A549 (cell line): ENCODE measurements at regions not wholly inside any gene's neighbourhood (a gene's known extent, or its start where the extent isn't known, plus 50 kb on each side); places are given as distances from the start of the nearest gene placed in this dataset.
"Not testable (repeated sequence)": the region's sequence is repeated elsewhere in the genome, so short reads cannot be mapped to it uniquely, and the experiment has no call there.

Experiments
- ATAC-seq, 2 experiments: fragments of 200-7000 bp in 1 of 2; fragments of >200 bp in 1 of 2; cut with Nextera tagmentation in 1 of 2; cut with Tn5 transposase in 1 of 2; 3 replicates each; pipeline versions ENCODE4 v1.8.0 to v1.9.1; 2018 to 2020; ENCODE audit warnings: mild to moderate bottlenecking in 1 of 2, moderate library complexity in 1 of 2
- CTCF ChIA-PET: fragments of 300-600 bp; sonication (Branson Sonifier 250); formaldehyde crosslinking; extraction: SDS; loops from one replicate; lab custom pipeline; 2021; ENCODE audit warnings: antibody characterized with exemption, inconsistent platforms; lab: Yijun Ruan, JAX
- POLR2A ChIA-PET: fragments of 350-600 bp; formaldehyde crosslinking; extraction: SDS; loops from one replicate; lab custom pipeline; 2021; ENCODE audit warnings: antibody characterized with exemption, inconsistent platforms; lab: Yijun Ruan, JAX
- DNase-seq, 2 experiments: peaks; one replicate each; pipeline versions ENCODE4 v3.0.0 to v3.0.0-alpha.2; 2011 to 2016; ENCODE audit warnings: low read depth in 1 of 2, low spot score in 1 of 2
- FAIRE-seq: peaks from 2 replicates; lab custom pipeline; 2011; peaks lifted over from hg19 to GRCh38; lab: Jason Lieb, UNC
- H3K27ac ChIP-seq, 2 experiments: fragments of >200 bp; sonication (Bioruptor Twin); formaldehyde crosslinking; 3 replicates each; pipeline ENCODE4 v1.5.1; 2016 to 2017
- H3K4me1 ChIP-seq: fragments of >200 bp; sonication (Bioruptor Twin); formaldehyde crosslinking; 3 replicates; pipeline ENCODE4 v1.6.1; 2016
- H3K4me2 ChIP-seq: fragments of >200 bp; sonication (Bioruptor Twin); formaldehyde crosslinking; 3 replicates; pipeline ENCODE4 v1.6.1; 2016
- H3K4me3 ChIP-seq: fragments of >200 bp; sonication (Bioruptor Twin); formaldehyde crosslinking; 3 replicates; pipeline ENCODE4 v1.5.1; 2016
- H3K9me3 ChIP-seq: fragments of >200 bp; sonication (Bioruptor Twin); formaldehyde crosslinking; 3 replicates; pipeline ENCODE4 v1.6.1; 2016
- ATOH8 ChIP-seq: fragments of 250-450 bp; sonication (Bioruptor Pico); IDR thresholded peaks from 2 replicates; pipeline ENCODE4 v1.5.0; 2020; ENCODE audit warnings: low read depth, mild to moderate bottlenecking, moderate library complexity
- CBX8 ChIP-seq: fragments of 200-600 bp; sonication (generic); IDR thresholded peaks from 2 replicates; pipeline ENCODE4 v1.6.1; 2016
- CHD2 ChIP-seq: fragments of 150-350 bp; IDR thresholded peaks from 2 replicates; pipeline ENCODE4 v1.6.1; 2014; ENCODE audit warnings: low read length; ENCODE audit not compliant: partially characterized antibody
- ELK1 ChIP-seq: fragments of 150-350 bp; IDR thresholded peaks from 2 replicates; pipeline ENCODE4 v1.6.1; 2014; ENCODE audit warnings: low read depth, mild to moderate bottlenecking, low read length
- FOSL2 ChIP-seq, 2 experiments: fragments of 450-650 bp in 1 of 2; fragments of >200 bp in 1 of 2; sonication (Bioruptor Twin) in 1 of 2; formaldehyde crosslinking; IDR thresholded peaks; 2 replicates each; pipeline versions ENCODE4 v1.5.0 to v1.6.1; 2016 to 2020; ENCODE audit warnings: mild to moderate bottlenecking in 1 of 2, moderate library complexity in 1 of 2
- GATA3 ChIP-seq: IDR thresholded peaks from 2 replicates; pipeline ENCODE4 v1.6.1; 2012; ENCODE audit warnings: borderline replicate concordance
- HDAC2 ChIP-seq: fragments of 200-600 bp; sonication (generic); IDR thresholded peaks from 2 replicates; pipeline ENCODE4 v1.6.1; 2016
- HES2 ChIP-seq: fragments of >200 bp; sonication (Bioruptor Twin); formaldehyde crosslinking; IDR thresholded peaks from 2 replicates; pipeline ENCODE4 v1.6.1; 2016
- HEYL ChIP-seq: fragments of 250-450 bp; sonication (Bioruptor Pico); IDR thresholded peaks from 2 replicates; pipeline ENCODE4 v1.8.0; 2021; ENCODE audit warnings: mild to moderate bottlenecking, moderate library complexity
- HOXB13 ChIP-seq: fragments of 250-450 bp; sonication (Bioruptor Pico); IDR thresholded peaks from 2 replicates; pipeline ENCODE4 v1.5.0; 2020; ENCODE audit warnings: low read depth, mild to moderate bottlenecking, moderate library complexity
- HOXB5 ChIP-seq: fragments of 250-450 bp; sonication (Bioruptor Pico); IDR thresholded peaks from 2 replicates; pipeline ENCODE4 v1.5.0; 2020; ENCODE audit warnings: mild to moderate bottlenecking, moderate library complexity
- MAFK ChIP-seq: fragments of 450-650 bp; IDR thresholded peaks from 2 replicates; pipeline ENCODE4 v1.6.1; 2014; ENCODE audit not compliant: partially characterized antibody
- MAX ChIP-seq: IDR thresholded peaks from 2 replicates; pipeline ENCODE4 v1.6.1; 2012
- NFE2L2 ChIP-seq: fragments of 150-350 bp; conservative IDR thresholded peaks from 2 replicates; pipeline ENCODE4 v1.6.1; 2014; ENCODE audit warnings: low read length
- NPAS2 ChIP-seq: fragments of 250-450 bp; sonication (Bioruptor Pico); IDR thresholded peaks from 2 replicates; pipeline ENCODE4 v1.8.0; 2022; ENCODE audit warnings: mild to moderate bottlenecking, moderate library complexity, borderline replicate concordance
- PBX3 ChIP-seq: IDR thresholded peaks from 2 replicates; pipeline ENCODE4 v1.6.1; 2012
- PHF8 ChIP-seq: fragments of 200-600 bp; sonication (generic); IDR thresholded peaks from 2 replicates; pipeline ENCODE4 v1.6.1; 2016; ENCODE audit warnings: low read depth, mild to moderate bottlenecking, antibody characterized with exemption, moderate library complexity, borderline replicate concordance
- POLR2AphosphoS2 ChIP-seq: conservative IDR thresholded peaks from 2 replicates; pipeline ENCODE4 v1.6.1; 2012; ENCODE audit warnings: low read length, improper control_type of control experiment, inconsistent platforms
- RARB ChIP-seq: fragments of 250-450 bp; sonication (Bioruptor Pico); IDR thresholded peaks from 2 replicates; pipeline ENCODE4 v1.8.0; 2021; ENCODE audit warnings: mild to moderate bottlenecking, moderate library complexity
- SMC3 ChIP-seq: fragments of >200 bp; sonication (Bioruptor Twin); formaldehyde crosslinking; IDR thresholded peaks from 3 replicates; pipeline ENCODE4 v1.6.1; 2018; ENCODE audit warnings: inconsistent platforms
- USF2 ChIP-seq: fragments of 450-650 bp; IDR thresholded peaks from 2 replicates; pipeline ENCODE4 v1.6.1; 2014; ENCODE audit warnings: antibody characterized with exemption
- ZFP36 ChIP-seq: fragments of 450-650 bp; IDR thresholded peaks from 2 replicates; pipeline ENCODE4 v1.6.1; 2014; ENCODE audit warnings: borderline replicate concordance; ENCODE audit not compliant: partially characterized antibody
- WGBS: methylation state at CpG from one replicate; pipeline ENCODE4 v1.1.6; 2017; ENCODE audit errors: missing lambda C conversion rate; 5-methylcytosine and 5-hydroxymethylcytosine counted together

- ATAC-seq (peak; percentile 64 to 78; a peak in 5 of 6 replicates), DNase-seq (peak in 1 of 2 experiments; percentile 15), FAIRE-seq (no peak)
- no peak overlapping the region for H3K27ac ChIP-seq
- WGBS: 1% methylated on average over 4 of the region's 4 CpGs
- POLR2A ChIA-PET: no interaction called here
- H3K9me3 ChIP-seq: no peaks in the 10 kb centered on the region
- TF ChIP-seq MAX (no peak), NPAS2 (CRISPR knock-in tag) (no peak)
- no peak overlapping the region for H3K4me2 ChIP-seq
- no peak overlapping the region for H3K4me3 ChIP-seq
- H3K4me1 ChIP-seq: no peaks in the 10 kb centered on the region
- CTCF ChIA-PET: interaction anchor here (1.0 kb wide), 1 partner anchor 8 kb away, joined by 3 read pairs; no protein-coding TSS in a partner anchor
Measured at GRCh38 chr3:26484140-26484539, 138.4 kb upstream of the LRRC3B start.

GRCh38 chr3:26498271-26498670 is 124.3 kb upstream of the LRRC3B start:
- DNase-seq (no peak), FAIRE-seq (no peak)
- no peak overlapping the region for H3K4me2 ChIP-seq
- no peaks in the 10 kb centered on the region; the same call in 2 of the 3 replicates for H3K9me3 ChIP-seq
- POLR2A ChIA-PET: no interaction called here
- CTCF ChIA-PET: no interaction called here
- no peak for TF ChIP-seq HES2
- TF ChIP-seq MAX: no peak
- TF ChIP-seq NFE2L2: no peak
- no peak for TF ChIP-seq HEYL (CRISPR knock-in tag)
- no peak for TF ChIP-seq ELK1
- no peak for TF ChIP-seq GATA3
- TF ChIP-seq HOXB5 (CRISPR knock-in tag): no peak
- no peak for TF ChIP-seq POLR2AphosphoS2
- TF ChIP-seq CHD2: no peak
- no peak for TF ChIP-seq PHF8
- TF ChIP-seq, all 56 proteins: peak for 0
- WGBS: 10% methylated on average over 2 of the region's 2 CpGs
- H3K4me3 ChIP-seq: no peak overlapping the region
- no peaks in the 10 kb centered on the region for H3K4me1 ChIP-seq
- no peak for ATAC-seq
- H3K27ac ChIP-seq: no peak overlapping the region

GRCh38 chr3:26505399-26505798 is 117.2 kb upstream of the LRRC3B start:
- TF ChIP-seq RARB (CRISPR knock-in tag): no peak
- TF ChIP-seq MAFK: no peak
- TF ChIP-seq FOSL2 (IDR thresholded peaks at IDR 0.05): no peak
- no peak for TF ChIP-seq FOSL2 (CRISPR knock-in tag; IDR thresholded peaks at IDR 0.05)
- POLR2A ChIA-PET: interaction anchor here (0.8 kb wide), 1 partner anchor 20 kb away, joined by 3 read pairs; no protein-coding TSS in a partner anchor
- DNase-seq (no peak), ATAC-seq (no peak), FAIRE-seq (no peak)
- no peak overlapping the region for H3K27ac ChIP-seq
- no peak overlapping the region for H3K4me3 ChIP-seq
- H3K4me1 ChIP-seq: no peaks in the 10 kb centered on the region
- CTCF ChIA-PET: no interaction called here
- 2% methylated on average over 3 of the region's 3 CpGs for WGBS
- no peaks in the 10 kb centered on the region for H3K9me3 ChIP-seq
- H3K4me2 ChIP-seq: no peak overlapping the region

GRCh38 chr3:26514445-26515029 is 108.0 kb upstream of the LRRC3B start:
- H3K9me3 ChIP-seq, H3K4me1 ChIP-seq, ATAC-seq, DNase-seq, H3K4me2 ChIP-seq, H3K4me3 ChIP-seq, POLR2A ChIA-PET, CTCF ChIA-PET, H3K27ac ChIP-seq, FAIRE-seq: not testable (repeated sequence)
- WGBS: 8% methylated on average over 5 of the region's 5 CpGs

GRCh38 chr3:26515351-26515750 is 107.2 kb upstream of the LRRC3B start:
- POLR2A ChIA-PET: no interaction called here
- Histone ChIP-seq H3K4me2 (no peak overlapping the region), H3K9me3 (no peaks in the 10 kb centered on the region), H3K27ac (no peak overlapping the region), H3K4me3 (no peak overlapping the region), H3K4me1 (no peaks in the 10 kb centered on the region)
- ATAC-seq (no peak), DNase-seq (no peak), FAIRE-seq (no peak)
- 0% methylated on average over 2 of the region's 2 CpGs for WGBS
- CTCF ChIA-PET: no interaction called here
- TF ChIP-seq SMC3 (no peak), USF2 (no peak), PBX3 (no peak), HOXB13 (CRISPR knock-in tag) (no peak), PHF8 (no peak), MAFK (no peak), ZFP36 (no peak), CBX8 (no peak), HDAC2 (no peak), ATOH8 (no peak)
